ENCODE measurements at regions not wholly inside any gene's neighbourhood (a gene's known extent, or its start where the extent isn't known, plus 50 kb on each side); places are given as distances from the start of the nearest gene placed in this dataset.

- peak; percentile 43 for DNase-seq (ENCODE audit: low spot score)
These were observed 1009.8 kb downstream of the TUSC7 start for GRCh38 chr3:117719316-117719926.

- no peak for DNase-seq (ENCODE audit: low spot score)
These were observed 1012.3 kb downstream of the TUSC7 start for GRCh38 chr3:117721866-117722265.

- DNase-seq (ENCODE audit: low spot score): no peak
These were observed 1013.3 kb downstream of the TUSC7 start for GRCh38 chr3:117722856-117723255.

GRCh38 chr3:117723825-117724224 is 1014.2 kb downstream of the TUSC7 start:
- no peak for DNase-seq (ENCODE audit: low spot score)

GRCh38 chr3:117725314-117725713 is 1015.7 kb downstream of the TUSC7 start:
- no peak for DNase-seq (ENCODE audit: low spot score)

- DNase-seq (ENCODE audit: low spot score): no peak
These were observed 1017.2 kb downstream of the TUSC7 start for GRCh38 chr3:117726776-117727175.

GRCh38 chr3:117728226-117728625 is 1018.6 kb downstream of the TUSC7 start:
- DNase-seq (ENCODE audit: low spot score): no peak

GRCh38 chr3:117734496-117734895 is 1024.9 kb downstream of the TUSC7 start:
- no peak for DNase-seq (ENCODE audit: low spot score)

- DNase-seq (ENCODE audit: low spot score): peak; percentile 31
These were observed 1026.0 kb downstream of the TUSC7 start for GRCh38 chr3:117735481-117736101.

- no peak for DNase-seq (ENCODE audit: low spot score)
These were observed 1027.3 kb downstream of the TUSC7 start for GRCh38 chr3:117736846-117737245.

- no peak for DNase-seq (ENCODE audit: low spot score)
These were observed 1034.4 kb downstream of the TUSC7 start for GRCh38 chr3:117743993-117744392.

GRCh38 chr3:117744935-117745334 is 1035.4 kb downstream of the TUSC7 start:
- DNase-seq (ENCODE audit: low spot score): no peak

GRCh38 chr3:117745516-117745915 is 1035.9 kb downstream of the TUSC7 start:
- DNase-seq (ENCODE audit: low spot score): no peak

- DNase-seq (ENCODE audit: low spot score): no peak
These were observed 1036.5 kb downstream of the TUSC7 start for GRCh38 chr3:117746066-117746465.

- no peak for DNase-seq (ENCODE audit: low spot score)
These were observed 1038.6 kb downstream of the TUSC7 start for GRCh38 chr3:117748131-117748530.

- no peak for DNase-seq (ENCODE audit: low spot score)
These were observed 1041.2 kb downstream of the TUSC7 start for GRCh38 chr3:117750674-117751269.

- DNase-seq (ENCODE audit: low spot score): no peak
These were observed 1042.1 kb downstream of the TUSC7 start for GRCh38 chr3:117751651-117752050.

- DNase-seq (ENCODE audit: low spot score): peak; percentile 9
These were observed 1043.6 kb downstream of the TUSC7 start for GRCh38 chr3:117752984-117753717.

GRCh38 chr3:117754058-117754457 is 1044.5 kb downstream of the TUSC7 start:
- DNase-seq (ENCODE audit: low spot score): no peak

GRCh38 chr3:117754841-117755240 is 1045.3 kb downstream of the TUSC7 start:
- no peak for DNase-seq (ENCODE audit: low spot score)

- DNase-seq (ENCODE audit: low spot score): no peak
These were observed 1047.0 kb downstream of the TUSC7 start for GRCh38 chr3:117756563-117756962.

GRCh38 chr3:117761703-117762620 is 1052.4 kb downstream of the TUSC7 start:
- no peak for DNase-seq (ENCODE audit: low spot score)
